Thyroid gland (tissue), 4 donors: ENCODE measurements at regions not wholly inside any gene's neighbourhood (a gene's known extent, or its start where the extent isn't known, plus 50 kb on each side); places are given as distances from the start of the nearest gene placed in this dataset.

Source experiments
- CTCF ChIP-seq, 6 experiments: fragments of 200-600 bp in 3 of 6; fragments of 450-650 bp in 3 of 6; sonication (generic) in 3 of 6; IDR thresholded peaks; one replicate each; pipeline ENCODE4 v1.5.1; 2016 to 2019; ENCODE audit warnings: antibody characterized with exemption in 6 of 6, mild to moderate bottlenecking in 2 of 6, inconsistent platforms in 1 of 6, moderate library complexity in 1 of 6
- POLR2A ChIP-seq, 2 donors: fragments of 450-650 bp; IDR thresholded peaks; one replicate each; pipeline ENCODE4 v1.6.1; 2017; ENCODE audit warnings: antibody characterized with exemption in 2 of 2, mild to moderate bottlenecking in 2 of 2, moderate library complexity in 1 of 2

GRCh38 chr6:140176306-140176705 is 801.9 kb upstream of the CITED2 start:
- TF ChIP-seq POLR2A (IDR thresholded peaks at IDR 0.05) (no peak), CTCF (IDR thresholded peaks at IDR 0.05) (no peak)
